H7 (cell line): ENCODE measurements at regions not wholly inside any gene's neighbourhood (a gene's known extent, or its start where the extent isn't known, plus 50 kb on each side); places are given as distances from the start of the nearest gene placed in this dataset.

Experiments
- DNase-seq: peaks from one replicate; pipeline ENCODE4 v3.0.0; 2012
- H3K27me3 ChIP-seq: 2 replicates; pipeline ENCODE4 v1.6.0; 2011; ENCODE audit warnings: mild to moderate bottlenecking, low read length; ENCODE audit not compliant: control insufficient read depth, insufficient read depth
- H3K36me3 ChIP-seq: replicated peaks from 2 replicates; pipeline ENCODE4 v1.5.1; 2011; ENCODE audit warnings: low read length; ENCODE audit not compliant: control insufficient read depth, insufficient read depth
- H3K4me3 ChIP-seq: 2 replicates; pipeline ENCODE4 v1.5.1; 2011; ENCODE audit warnings: low read depth, mild to moderate bottlenecking, control low read depth, low read length, moderate library complexity; ENCODE audit not compliant: insufficient read depth

GRCh38 chr18:55110436-55110835 lies 151.2 kb upstream of the CCDC68 start:
- Histone ChIP-seq H3K4me3 (no peak overlapping the region), H3K27me3 (peaks cover 2% of the 10 kb centered on the region; the same call in 1 of the 2 replicates), H3K36me3 (no peaks in the 10 kb centered on the region)
- no peak for DNase-seq

DNA sequence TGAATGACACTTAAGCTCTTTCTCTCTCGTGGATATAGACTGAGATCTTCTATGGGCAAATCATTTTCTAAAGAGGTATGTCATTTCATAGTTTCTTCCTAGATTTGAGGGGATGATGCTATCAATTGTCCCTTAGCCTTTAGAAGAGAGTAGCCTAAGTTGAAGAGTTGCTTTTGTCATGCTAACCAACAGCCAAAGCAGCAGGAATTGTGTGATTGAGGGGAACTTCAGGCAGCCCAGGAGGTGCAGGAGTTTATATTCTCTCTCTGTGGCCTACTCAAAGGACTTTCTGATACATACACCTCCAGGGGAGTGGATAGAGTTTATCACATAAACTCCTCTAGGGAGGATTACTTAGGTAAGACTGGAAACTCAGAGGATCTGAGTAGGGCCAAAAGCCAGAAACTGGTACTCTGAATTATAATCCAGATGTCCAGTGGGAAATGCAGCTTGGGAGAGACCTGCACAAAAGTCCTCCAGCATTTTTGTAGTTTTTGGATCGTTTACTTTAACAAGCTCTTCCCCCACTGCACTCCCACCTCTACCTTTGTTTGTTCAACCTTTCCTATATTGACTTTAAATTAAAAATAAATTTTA lies 150.7 kb upstream of the CCDC68 start:
- DNase-seq, result peak; percentile 26
- H3K27me3 ChIP-seq, result peaks cover 2% of the 10 kb centered on the region; the same call in 1 of the 2 replicates
- H3K4me3 ChIP-seq, result no peak overlapping the region
- no peaks in the 10 kb centered on the region for H3K36me3 ChIP-seq

DNA sequence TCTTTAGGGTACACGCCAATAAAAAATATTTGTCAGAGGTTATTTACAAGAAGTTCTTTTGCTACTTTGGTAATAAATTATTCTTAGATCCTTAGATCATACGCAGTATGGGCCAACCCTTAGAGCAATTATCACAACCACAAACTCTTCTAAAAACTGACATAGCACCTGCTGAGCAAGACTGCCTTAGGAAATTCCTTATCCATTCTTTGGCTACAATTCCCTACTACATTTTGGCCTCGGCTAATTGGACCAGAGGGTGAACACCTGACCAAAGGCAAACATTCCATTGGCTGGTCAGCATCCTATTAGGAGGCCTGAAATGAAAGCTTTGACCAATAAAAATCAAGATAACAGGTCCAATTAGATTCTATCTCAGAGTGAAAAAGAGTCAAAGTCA lies 147.6 kb upstream of the CCDC68 start:
- Histone ChIP-seq H3K36me3 (no peaks in the 10 kb centered on the region), H3K4me3 (no peak overlapping the region), H3K27me3 (peaks cover 2% of the 10 kb centered on the region; the same call in 1 of the 2 replicates)
- no peak for DNase-seq

- DNase-seq, result no peak
Observed at GRCh38 chr18:55106466-55106865, 147.2 kb upstream of the CCDC68 start.

GRCh38 chr18:55105873-55106272 lies 146.6 kb upstream of the CCDC68 start:
- Histone ChIP-seq H3K4me3 (no peak overlapping the region), H3K36me3 (no peaks in the 10 kb centered on the region), H3K27me3 (peaks cover 2% of the 10 kb centered on the region; the same call in 1 of the 2 replicates)
- DNase-seq, result no peak

More at GRCh38 chr18:55106466-55106865, 147.2 kb upstream of the CCDC68 start:
- Histone ChIP-seq H3K27me3 (peaks cover 2% of the 10 kb centered on the region; the same call in 1 of the 2 replicates), H3K4me3 (no peak overlapping the region), H3K36me3 (no peaks in the 10 kb centered on the region)

DNA sequence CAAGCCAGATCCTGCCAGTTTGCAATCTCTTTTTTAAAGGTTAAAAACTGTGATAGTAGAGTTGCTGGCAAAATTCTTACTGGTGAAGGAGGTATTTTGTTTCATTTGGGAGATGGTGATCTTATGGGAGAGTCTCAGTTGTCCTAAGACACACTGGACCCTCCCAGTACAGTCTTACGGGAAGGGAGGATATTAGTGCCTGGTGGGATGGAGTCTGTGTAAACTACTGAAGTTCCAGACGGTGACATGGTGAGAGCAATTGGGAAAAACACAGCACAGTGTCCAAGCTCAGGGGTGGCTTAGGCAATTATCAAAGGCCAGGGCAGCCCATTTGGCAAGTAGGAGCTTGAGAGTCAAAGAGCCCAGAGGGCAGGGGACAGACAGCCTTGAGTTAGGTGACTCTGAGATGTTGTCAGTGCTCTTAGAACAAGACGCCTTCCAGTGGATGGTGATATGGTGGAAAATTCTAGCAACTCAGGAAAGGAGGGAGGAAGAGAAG lies 143.7 kb upstream of the CCDC68 start:
- no peaks in the 10 kb centered on the region for H3K36me3 ChIP-seq
- no peaks in the 10 kb centered on the region for H3K27me3 ChIP-seq
- no peak overlapping the region for H3K4me3 ChIP-seq
- no peak for DNase-seq

DNA sequence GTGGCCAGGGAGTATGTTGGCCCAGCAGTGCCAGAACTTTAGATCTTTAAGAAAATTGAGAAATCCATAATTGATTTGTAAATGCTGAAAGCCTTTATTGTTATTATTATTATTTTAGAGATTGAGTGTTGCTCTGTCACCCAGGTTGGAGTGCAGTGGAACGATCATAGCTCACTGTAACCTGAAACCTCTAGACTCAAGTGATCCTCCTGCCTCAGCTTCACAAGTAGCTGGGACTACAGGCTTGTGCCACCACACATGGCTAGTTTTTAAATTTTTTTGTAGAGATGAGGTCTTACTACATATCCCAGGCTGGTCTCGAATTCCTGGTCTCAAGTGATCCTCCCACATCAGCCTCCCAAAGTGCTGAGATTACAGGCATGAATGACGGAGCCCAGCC lies 143.2 kb upstream of the CCDC68 start:
- no peaks in the 10 kb centered on the region for H3K27me3 ChIP-seq
- DNase-seq, result no peak
- no peak overlapping the region for H3K4me3 ChIP-seq
- H3K36me3 ChIP-seq, result no peaks in the 10 kb centered on the region

DNA sequence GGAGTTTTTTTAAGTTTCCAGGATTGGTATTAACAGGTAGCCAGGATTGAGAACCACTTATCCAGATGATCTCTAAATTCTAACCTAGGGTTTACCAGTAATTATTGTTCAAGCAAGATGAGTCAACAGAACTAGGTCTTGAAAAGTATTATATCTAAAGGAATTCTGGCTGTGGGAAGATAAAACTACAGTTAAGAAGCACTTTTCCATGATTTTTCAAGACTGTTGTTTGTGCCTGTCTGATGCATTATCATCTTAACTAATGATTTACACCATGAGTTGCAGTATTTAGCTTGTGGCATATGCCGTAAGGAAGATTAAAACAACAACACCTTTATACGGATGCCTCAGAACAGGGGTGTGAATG lies 142.2 kb upstream of the CCDC68 start:
- no peak overlapping the region for H3K4me3 ChIP-seq
- H3K36me3 ChIP-seq, result no peaks in the 10 kb centered on the region
- no peak for DNase-seq
- no peaks in the 10 kb centered on the region for H3K27me3 ChIP-seq

DNA sequence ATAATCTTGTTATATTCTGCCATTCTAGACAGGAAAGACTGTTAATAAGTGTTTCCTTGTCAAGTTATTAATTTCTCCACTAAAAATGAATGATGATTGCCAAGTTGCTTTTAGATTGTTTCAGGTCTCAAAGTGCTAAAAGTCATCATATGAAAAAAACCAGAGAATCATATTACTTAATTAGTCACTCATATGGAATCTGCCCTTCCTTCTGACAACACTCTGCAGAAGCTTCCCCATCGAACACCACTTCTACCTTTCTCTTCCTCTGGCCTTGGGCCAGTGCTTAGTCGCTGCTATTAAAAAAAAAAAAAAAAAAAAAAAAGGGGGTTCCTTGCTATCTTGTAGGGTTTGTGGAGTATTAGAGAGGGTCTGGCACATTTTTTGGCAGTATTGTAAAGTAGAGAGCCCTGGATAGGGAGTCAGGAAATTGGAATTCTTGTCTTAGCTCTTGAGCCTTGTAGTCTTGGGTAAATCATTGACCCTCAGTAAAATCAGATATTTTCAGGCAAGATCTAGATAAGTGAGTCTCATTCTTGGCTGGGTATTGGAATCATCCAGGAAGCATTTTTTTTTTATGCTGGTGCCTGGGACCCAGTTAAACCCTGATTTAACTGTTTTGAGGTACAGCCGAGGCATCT lies 141.7 kb upstream of the CCDC68 start:
- no peak for DNase-seq
- H3K36me3 ChIP-seq, result no peaks in the 10 kb centered on the region
- H3K4me3 ChIP-seq, result no peak overlapping the region
- no peaks in the 10 kb centered on the region for H3K27me3 ChIP-seq

GRCh38 chr18:55097456-55098170 lies 138.4 kb upstream of the CCDC68 start:
- Histone ChIP-seq H3K27me3 (no peaks in the 10 kb centered on the region), H3K4me3 (no peak overlapping the region), H3K36me3 (no peaks in the 10 kb centered on the region)
- DNase-seq, result no peak

DNA sequence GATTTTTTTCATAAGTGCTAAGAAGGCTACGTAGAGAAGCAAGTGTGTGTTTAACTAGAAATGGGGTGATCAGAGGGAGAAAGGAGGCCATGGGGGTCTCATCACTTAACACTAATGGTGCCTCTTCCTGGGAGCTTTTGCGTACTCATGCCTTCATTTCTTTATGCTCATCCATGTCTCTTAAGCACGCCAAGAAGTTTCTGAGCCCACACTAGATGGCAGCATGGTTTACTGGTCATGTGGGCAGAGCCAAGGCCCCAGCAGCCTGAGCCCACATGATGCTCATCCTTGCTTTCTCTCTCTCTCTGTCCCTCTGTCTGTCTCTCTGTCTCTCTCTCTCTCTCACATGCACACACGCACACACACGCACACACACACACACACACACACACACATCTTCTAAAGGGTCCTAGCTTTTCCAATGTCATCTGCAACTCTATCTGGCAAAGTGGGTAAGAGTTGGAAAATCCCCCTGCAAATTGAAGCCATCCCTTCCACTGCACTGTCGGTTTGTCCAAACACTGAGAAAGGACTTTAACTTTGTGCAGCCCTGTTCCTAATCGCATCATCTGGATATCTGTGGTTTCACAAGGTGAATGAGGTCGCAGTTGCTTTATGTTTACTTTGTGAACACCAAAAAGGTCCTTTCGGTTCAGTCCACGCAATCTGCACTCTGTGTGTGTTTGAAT lies 137.1 kb upstream of the CCDC68 start:
- no peaks in the 10 kb centered on the region for H3K27me3 ChIP-seq
- H3K4me3 ChIP-seq, result no peak overlapping the region
- H3K36me3 ChIP-seq, result no peaks in the 10 kb centered on the region
- DNase-seq, result peak; percentile 31

DNA sequence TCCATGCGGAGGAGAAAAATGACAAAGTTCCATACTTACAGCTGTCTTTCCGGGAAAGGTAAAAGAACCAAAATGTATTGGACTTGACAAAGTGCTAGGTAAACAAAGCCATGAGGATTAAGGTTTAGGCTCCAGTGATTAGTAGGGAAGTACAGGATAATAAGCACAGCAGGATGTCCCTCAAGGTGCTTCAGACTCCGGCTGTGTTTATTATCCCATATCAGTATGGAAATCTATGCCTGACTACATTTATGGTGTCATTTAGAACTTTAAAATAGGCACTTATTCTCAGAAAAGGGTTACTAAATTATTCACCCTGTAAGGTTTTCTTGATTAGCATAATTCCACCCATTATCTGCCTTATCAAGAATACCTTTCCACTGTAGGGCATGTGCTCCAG lies 136.3 kb upstream of the CCDC68 start:
- Histone ChIP-seq H3K27me3 (no peaks in the 10 kb centered on the region), H3K36me3 (no peaks in the 10 kb centered on the region), H3K4me3 (no peak overlapping the region)
- no peak for DNase-seq

GRCh38 chr18:55093808-55094207 lies 134.5 kb upstream of the CCDC68 start:
- no peak overlapping the region for H3K4me3 ChIP-seq
- no peaks in the 10 kb centered on the region for H3K36me3 ChIP-seq
- no peak for DNase-seq
- no peaks in the 10 kb centered on the region for H3K27me3 ChIP-seq

- no peak for DNase-seq
- no peaks in the 10 kb centered on the region for H3K36me3 ChIP-seq
- no peak overlapping the region for H3K4me3 ChIP-seq
- no peaks in the 10 kb centered on the region for H3K27me3 ChIP-seq
Observed at GRCh38 chr18:55093295-55093694, 134.0 kb upstream of the CCDC68 start.
